ENCODE measurements at regions not wholly inside any gene's neighbourhood (a gene's known extent, or its start where the extent isn't known, plus 50 kb on each side); places are given as distances from the start of the nearest gene placed in this dataset.

DNA sequence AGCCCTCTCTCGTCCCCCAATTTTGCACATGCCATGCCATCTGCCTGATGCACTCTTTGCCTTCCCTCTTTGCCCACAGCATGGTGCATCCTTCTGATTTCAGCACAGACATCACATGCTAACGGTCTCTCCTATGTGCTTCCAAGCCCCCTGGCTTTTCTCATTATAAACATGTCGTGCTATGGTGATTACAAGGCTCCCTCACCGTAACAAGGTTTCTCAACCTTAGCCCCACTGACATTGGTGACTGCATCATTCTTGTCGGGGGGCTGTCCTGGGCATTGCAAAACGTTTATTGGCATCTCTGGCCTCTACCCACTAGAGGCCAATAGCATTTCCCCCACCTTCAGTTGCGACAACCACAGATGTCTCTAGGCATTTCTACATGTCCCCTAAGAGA, 187.2 kb downstream of the TFAP2C start:
- no peak for DNase-seq
- Mint-ChIP-seq H3K9me3 (peaks cover 28% of the 10 kb centered on the region), H3K27ac (no peak overlapping the region), H3K4me1 (peaks cover 28% of the 10 kb centered on the region), H3K36me3 (ENCODE audit: low read depth) (peaks cover 3% of the 10 kb centered on the region), H3K4me3 (no peak overlapping the region), H3K27me3 (ENCODE audit: low read depth, poor library complexity) (peaks cover 9% of the 10 kb centered on the region)
- TF ChIP-seq, protein P1, sequence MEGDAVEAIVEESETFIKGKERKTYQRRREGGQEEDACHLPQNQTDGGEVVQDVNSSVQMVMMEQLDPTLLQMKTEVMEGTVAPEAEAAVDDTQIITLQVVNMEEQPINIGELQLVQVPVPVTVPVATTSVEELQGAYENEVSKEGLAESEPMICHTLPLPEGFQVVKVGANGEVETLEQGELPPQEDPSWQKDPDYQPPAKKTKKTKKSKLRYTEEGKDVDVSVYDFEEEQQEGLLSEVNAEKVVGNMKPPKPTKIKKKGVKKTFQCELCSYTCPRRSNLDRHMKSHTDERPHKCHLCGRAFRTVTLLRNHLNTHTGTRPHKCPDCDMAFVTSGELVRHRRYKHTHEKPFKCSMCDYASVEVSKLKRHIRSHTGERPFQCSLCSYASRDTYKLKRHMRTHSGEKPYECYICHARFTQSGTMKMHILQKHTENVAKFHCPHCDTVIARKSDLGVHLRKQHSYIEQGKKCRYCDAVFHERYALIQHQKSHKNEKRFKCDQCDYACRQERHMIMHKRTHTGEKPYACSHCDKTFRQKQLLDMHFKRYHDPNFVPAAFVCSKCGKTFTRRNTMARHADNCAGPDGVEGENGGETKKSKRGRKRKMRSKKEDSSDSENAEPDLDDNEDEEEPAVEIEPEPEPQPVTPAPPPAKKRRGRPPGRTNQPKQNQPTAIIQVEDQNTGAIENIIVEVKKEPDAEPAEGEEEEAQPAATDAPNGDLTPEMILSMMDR (IDR thresholded peaks at IDR 0.05), result no peak

GRCh38 chr20:56817780-56818675, 188.9 kb downstream of the TFAP2C start:
- H3K4me1 Mint-ChIP-seq, result peaks cover 28% of the 10 kb centered on the region
- no peak for DNase-seq
- peak overlapping the region; percentile 38 for H3K27ac Mint-ChIP-seq
- peaks cover 19% of the 10 kb centered on the region for H3K27me3 Mint-ChIP-seq (ENCODE audit: low read depth, poor library complexity)
- TF ChIP-seq, protein P1 (IDR thresholded peaks at IDR 0.05), result no peak
- no peaks in the 10 kb centered on the region for H3K36me3 Mint-ChIP-seq (ENCODE audit: low read depth)
- no peak overlapping the region for H3K4me3 Mint-ChIP-seq
- H3K9me3 Mint-ChIP-seq, result peaks cover 14% of the 10 kb centered on the region

DNA sequence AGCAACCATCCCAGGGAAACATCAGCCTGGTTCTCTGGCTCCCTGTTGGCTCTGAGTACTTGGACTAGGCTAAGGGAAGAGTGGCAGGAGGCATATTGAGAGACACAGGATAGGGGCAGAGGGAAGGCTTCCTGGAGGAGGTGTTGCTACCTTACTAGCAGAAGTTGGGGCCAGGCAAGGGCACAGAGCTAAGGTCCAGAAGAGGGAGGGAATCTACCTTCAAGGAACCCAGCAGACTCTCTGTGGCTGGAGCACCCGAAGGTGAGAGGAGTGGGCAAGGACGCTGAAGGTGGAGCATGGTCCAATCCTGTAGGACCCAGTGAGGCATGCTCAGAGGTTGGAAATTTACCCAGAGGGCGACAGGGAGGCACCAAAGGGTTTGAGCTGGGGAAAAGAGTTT, 191.9 kb downstream of the TFAP2C start:
- H3K27me3 Mint-ChIP-seq (ENCODE audit: low read depth, poor library complexity), result peaks cover 12% of the 10 kb centered on the region
- no peak for DNase-seq
- TF ChIP-seq, protein P1 (IDR thresholded peaks at IDR 0.05), result no peak
- peaks cover 28% of the 10 kb centered on the region for H3K4me1 Mint-ChIP-seq
- H3K4me3 Mint-ChIP-seq, result no peak overlapping the region
- no peak overlapping the region for H3K27ac Mint-ChIP-seq
- no peaks in the 10 kb centered on the region for H3K36me3 Mint-ChIP-seq (ENCODE audit: low read depth)
- peaks cover 11% of the 10 kb centered on the region for H3K9me3 Mint-ChIP-seq

- DNase-seq, result no peak
- H3K36me3 Mint-ChIP-seq (ENCODE audit: low read depth), result no peaks in the 10 kb centered on the region
- H3K4me1 Mint-ChIP-seq, result peaks cover 41% of the 10 kb centered on the region
- no peaks in the 10 kb centered on the region for H3K9me3 Mint-ChIP-seq
- no peak overlapping the region for H3K27ac Mint-ChIP-seq
- peaks cover 22% of the 10 kb centered on the region for H3K27me3 Mint-ChIP-seq (ENCODE audit: low read depth, poor library complexity)
- TF ChIP-seq, protein P1 (IDR thresholded peaks at IDR 0.05), result no peak
- H3K4me3 Mint-ChIP-seq, result no peak overlapping the region
Measured at GRCh38 chr20:56826306-56826704, 197.2 kb downstream of the TFAP2C start.

- TF ChIP-seq, protein P1 (IDR thresholded peaks at IDR 0.05), result no peak
- H3K36me3 Mint-ChIP-seq (ENCODE audit: low read depth), result no peaks in the 10 kb centered on the region
- DNase-seq, result no peak
- peaks cover 18% of the 10 kb centered on the region for H3K27me3 Mint-ChIP-seq (ENCODE audit: low read depth, poor library complexity)
- H3K4me1 Mint-ChIP-seq, result peaks cover 47% of the 10 kb centered on the region
- H3K9me3 Mint-ChIP-seq, result no peaks in the 10 kb centered on the region
- no peak overlapping the region for H3K27ac Mint-ChIP-seq
- H3K4me3 Mint-ChIP-seq, result no peak overlapping the region
Measured at GRCh38 chr20:56826705-56827665, 197.9 kb downstream of the TFAP2C start.

Measured in nephron progenitor cell (in vitro differentiated cells).